ENCODE measurements at regions not wholly inside any gene's neighbourhood (a gene's known extent, or its start where the extent isn't known, plus 50 kb on each side); places are given as distances from the start of the nearest gene placed in this dataset.

DNA sequence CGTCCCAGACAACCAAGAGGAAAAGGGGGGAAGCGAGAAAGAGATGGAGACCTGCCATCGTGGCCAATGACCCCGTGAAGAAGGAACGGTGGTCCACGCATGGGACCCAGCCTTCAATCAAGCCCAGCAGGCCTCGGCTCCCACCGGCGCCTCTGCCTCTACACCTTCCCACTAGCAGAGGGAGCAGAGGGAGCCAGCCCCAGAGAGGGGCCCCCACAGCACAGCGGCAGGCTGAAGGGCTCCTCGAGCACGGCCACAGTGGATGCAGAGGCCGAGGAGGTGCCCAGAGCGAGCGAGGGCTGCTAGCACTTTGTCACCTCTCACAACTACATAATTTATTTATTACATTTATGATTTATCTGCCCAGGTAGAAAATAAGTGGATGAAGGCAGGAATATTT lies 68.4 kb upstream of the TOPAZ1 start:
- TF ChIP-seq CTCF (IDR thresholded peaks at IDR 0.05), result no peak
- no peak for ATAC-seq

GRCh38 chr3:44175070-44175469 lies 66.6 kb upstream of the TOPAZ1 start:
- ATAC-seq, result no peak
- H3K27me3 ChIP-seq (ENCODE audit: low read depth), result no peaks in the 10 kb centered on the region
- intact Hi-C loops (cut with DNase I), result no loop called here
- no peaks in the 10 kb centered on the region for H3K36me3 ChIP-seq
- no peak for DNase-seq
- H3K4me1 ChIP-seq, result no peaks in the 10 kb centered on the region
- no peak overlapping the region for H3K27ac ChIP-seq
- TF ChIP-seq CTCF (IDR thresholded peaks at IDR 0.05), result no peak
- H3K4me3 ChIP-seq, result no peak overlapping the region
- H3K9me3 ChIP-seq, result no peaks in the 10 kb centered on the region

More for the DNA sequence above, 68.4 kb upstream of the TOPAZ1 start:
- intact Hi-C loops (cut with DNase I), result no loop called here
- no peak for DNase-seq
- no peaks in the 10 kb centered on the region for H3K9me3 ChIP-seq
- H3K27ac ChIP-seq, result no peak overlapping the region
- H3K27me3 ChIP-seq (ENCODE audit: low read depth), result no peaks in the 10 kb centered on the region
- H3K36me3 ChIP-seq, result no peaks in the 10 kb centered on the region
- no peak overlapping the region for H3K4me3 ChIP-seq
- no peaks in the 10 kb centered on the region for H3K4me1 ChIP-seq

DNA sequence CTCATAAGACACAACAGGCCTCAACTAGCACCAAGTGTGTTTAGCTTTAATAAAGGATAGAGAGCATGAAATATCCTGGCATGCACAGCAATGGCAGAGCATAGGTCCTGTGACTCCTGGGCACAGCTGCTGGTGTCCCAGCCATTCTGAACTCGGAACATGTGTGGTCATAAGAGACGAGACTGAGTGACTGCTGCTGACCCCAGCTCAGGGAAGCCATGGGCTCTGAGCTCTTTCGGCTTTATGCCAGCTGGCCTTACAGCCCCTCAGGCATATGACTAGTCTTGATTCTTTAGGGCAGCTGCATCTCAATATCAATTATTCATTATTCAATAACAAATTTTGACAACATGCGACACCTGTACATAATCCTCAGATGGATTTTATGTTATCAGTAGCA lies 62.4 kb upstream of the TOPAZ1 start:
- TF ChIP-seq CTCF (IDR thresholded peaks at IDR 0.05), result no peak
- ATAC-seq, result no peak
- intact Hi-C loops (cut with DNase I), result no loop called here

DNA sequence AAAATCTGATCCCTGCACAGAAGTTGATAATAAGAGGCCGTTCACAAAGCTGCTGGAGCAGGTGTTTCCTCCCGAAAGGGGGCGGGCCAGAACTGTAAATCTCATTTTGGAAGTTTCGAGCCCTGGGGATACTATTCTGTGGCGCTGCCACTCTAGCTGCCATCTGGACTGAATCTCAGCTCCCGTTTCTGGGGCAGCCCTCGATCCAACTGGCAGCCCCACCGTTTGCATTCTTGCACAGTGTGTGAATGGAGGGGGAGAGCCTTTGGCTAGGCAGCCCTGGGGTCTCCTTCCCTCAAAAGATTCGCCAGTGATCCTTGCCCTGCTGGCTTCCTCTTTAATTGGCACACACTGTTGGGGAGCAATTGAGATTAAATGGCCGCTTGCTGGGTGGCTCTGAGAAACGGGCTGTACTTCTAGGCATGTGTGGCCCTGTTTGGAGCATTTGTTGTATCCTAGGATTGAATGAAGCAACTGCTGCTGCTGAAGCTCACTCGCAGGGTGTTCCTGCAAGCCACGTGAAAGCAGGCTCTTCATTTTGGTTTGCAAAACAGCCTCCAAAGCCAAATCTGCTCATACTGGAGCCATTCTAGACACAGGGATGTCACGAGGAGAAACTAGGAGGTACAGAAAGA lies 57.2 kb upstream of the TOPAZ1 start:
- no peak overlapping the region for H3K27ac ChIP-seq
- intact Hi-C loops (cut with DNase I), result no loop called here
- H3K4me3 ChIP-seq, result no peak overlapping the region
- H3K36me3 ChIP-seq, result no peaks in the 10 kb centered on the region
- no peaks in the 10 kb centered on the region for H3K9me3 ChIP-seq
- H3K27me3 ChIP-seq (ENCODE audit: low read depth), result peaks cover 5% of the 10 kb centered on the region
- no peak for DNase-seq
- ATAC-seq, result no peak
- H3K4me1 ChIP-seq, result no peaks in the 10 kb centered on the region
- no peak for TF ChIP-seq CTCF (IDR thresholded peaks at IDR 0.05)

More for the DNA sequence above, 62.4 kb upstream of the TOPAZ1 start:
- H3K27ac ChIP-seq, result no peak overlapping the region
- DNase-seq, result no peak
- no peaks in the 10 kb centered on the region for H3K9me3 ChIP-seq
- no peaks in the 10 kb centered on the region for H3K36me3 ChIP-seq
- no peaks in the 10 kb centered on the region for H3K4me1 ChIP-seq
- H3K27me3 ChIP-seq (ENCODE audit: low read depth), result no peaks in the 10 kb centered on the region
- no peak overlapping the region for H3K4me3 ChIP-seq

- H3K4me3 ChIP-seq, result no peak overlapping the region
- no peak for TF ChIP-seq CTCF (IDR thresholded peaks at IDR 0.05)
- H3K27ac ChIP-seq, result no peak overlapping the region
- intact Hi-C loops (cut with DNase I), result no loop called here
- H3K4me1 ChIP-seq, result no peaks in the 10 kb centered on the region
- ATAC-seq (no peak), DNase-seq (no peak)
- H3K36me3 ChIP-seq, result no peaks in the 10 kb centered on the region
- H3K9me3 ChIP-seq, result no peaks in the 10 kb centered on the region
- H3K27me3 ChIP-seq (ENCODE audit: low read depth), result peaks cover 5% of the 10 kb centered on the region
These were observed 56.2 kb upstream of the TOPAZ1 start for GRCh38 chr3:44185396-44185915.

Data from lower lobe of right lung (tissue), 2 donors.